ENCODE measurements at regions not wholly inside any gene's neighbourhood (a gene's known extent, or its start where the extent isn't known, plus 50 kb on each side); places are given as distances from the start of the nearest gene placed in this dataset.
"Not testable (repeated sequence)": the region's sequence is repeated elsewhere in the genome, so short reads cannot be mapped to it uniquely, and the experiment has no call there.

- DNase-seq = no peak
Measured at GRCh38 chr9:126056312-126057021, 270.2 kb upstream of the MVB12B start.

- DNase-seq = no peak
Measured at GRCh38 chr9:126057121-126057825, 269.4 kb upstream of the MVB12B start.

- no peak for DNase-seq
Measured at GRCh38 chr9:126058011-126058531, 268.6 kb upstream of the MVB12B start.

GRCh38 chr9:126058591-126058990 lies 268.0 kb upstream of the MVB12B start:
- no peak for DNase-seq

GRCh38 chr9:126061575-126061974 lies 265.1 kb upstream of the MVB12B start:
- no peak for DNase-seq

- no peak for DNase-seq
Measured at GRCh38 chr9:126062158-126062886, 264.3 kb upstream of the MVB12B start.

GRCh38 chr9:126063326-126063725 lies 263.3 kb upstream of the MVB12B start:
- no peak for DNase-seq

GRCh38 chr9:126066131-126066530 lies 260.5 kb upstream of the MVB12B start:
- DNase-seq = no peak

GRCh38 chr9:126067031-126067734 lies 259.4 kb upstream of the MVB12B start:
- no peak for DNase-seq

- DNase-seq = no peak
Measured at GRCh38 chr9:126068534-126069230, 257.9 kb upstream of the MVB12B start.

- no peak for DNase-seq
Measured at GRCh38 chr9:126069400-126069955, 257.2 kb upstream of the MVB12B start.

GRCh38 chr9:126070058-126070655 lies 256.5 kb upstream of the MVB12B start:
- DNase-seq = no peak

GRCh38 chr9:126071076-126071750 lies 255.4 kb upstream of the MVB12B start:
- no peak for DNase-seq

GRCh38 chr9:126077656-126078055 lies 249.0 kb upstream of the MVB12B start:
- DNase-seq = not testable (repeated sequence)

- no peak for DNase-seq
Measured at GRCh38 chr9:126080641-126081040, 246.0 kb upstream of the MVB12B start.

- DNase-seq = peak in 1 of 58 donors; percentile 10
Measured at GRCh38 chr9:126081746-126082145, 244.9 kb upstream of the MVB12B start.

GRCh38 chr9:126084008-126084407 lies 242.6 kb upstream of the MVB12B start:
- DNase-seq = no peak

- no peak for DNase-seq
Measured at GRCh38 chr9:126084696-126085095, 241.9 kb upstream of the MVB12B start.

GRCh38 chr9:126085170-126085569 lies 241.5 kb upstream of the MVB12B start:
- no peak for DNase-seq
